ENCODE measurements at regions not wholly inside any gene's neighbourhood (a gene's known extent, or its start where the extent isn't known, plus 50 kb on each side); places are given as distances from the start of the nearest gene placed in this dataset.

- TF ChIP-seq IRF2 (CRISPR knock-in tag; IDR thresholded peaks at IDR 0.05; ENCODE audit: borderline replicate concordance, low read depth): no peak
- no peak for TF ChIP-seq SP1 (CRISPR knock-in tag; conservative IDR thresholded peaks at IDR 0.05)
Measured at GRCh38 chr13:111492958-111493357, 172.5 kb downstream of the TEX29 start.

All from WTC11 (cell line).